ENCODE measurements at regions not wholly inside any gene's neighbourhood (a gene's known extent, or its start where the extent isn't known, plus 50 kb on each side); places are given as distances from the start of the nearest gene placed in this dataset.

GRCh38 chr6:120872262-120872578, 462.1 kb downstream of the TBC1D32 start (continued):
- TF ChIP-seq HNF1A (IDR thresholded peaks at IDR 0.05; ENCODE audit: low read depth): no peak
- no peak for TF ChIP-seq HNF1A (CRISPR knock-in tag; IDR thresholded peaks at IDR 0.05; ENCODE audit: borderline replicate concordance)
- no peak for TF ChIP-seq ZHX2 (IDR thresholded peaks at IDR 0.05; ENCODE audit: low read depth)
- TF ChIP-seq ZHX2 (CRISPR knock-in tag; IDR thresholded peaks at IDR 0.05; ENCODE audit: borderline replicate concordance): no peak
- no peak for TF ChIP-seq ZNF232 (CRISPR knock-in tag; IDR thresholded peaks at IDR 0.05; ENCODE audit: borderline replicate concordance)
- no peak for TF ChIP-seq ZNF180 (CRISPR knock-in tag; IDR thresholded peaks at IDR 0.05; ENCODE audit: borderline replicate concordance, low read depth)
- no peak for TF ChIP-seq HDAC1 (CRISPR knock-in tag; IDR thresholded peaks at IDR 0.05)
- no peak for TF ChIP-seq MEF2D (CRISPR knock-in tag; IDR thresholded peaks at IDR 0.05)
